Gastrocnemius medialis (tissue), 4 donors: ENCODE measurements at regions not wholly inside any gene's neighbourhood (a gene's known extent, or its start where the extent isn't known, plus 50 kb on each side); places are given as distances from the start of the nearest gene placed in this dataset.

Experiments used
- ATAC-seq, 2 donors: fragments of 150-250 bp; one replicate each; pipeline ENCODE4 v1.9.1; 2016
- DNase-seq, 2 donors: peaks; one replicate each; pipeline ENCODE4 v3.0.0-alpha.2; 2019
- H3K27ac ChIP-seq, 4 donors: fragments of 200-600 bp; sonication (generic); 1 replicate in 1 of 4; 2 replicates in 3 of 4; pipeline ENCODE4 v1.5.1; 2016 to 2018; ENCODE audit warnings: mild to moderate bottlenecking in 2 of 4, moderate library complexity in 1 of 4
- H3K27me3 ChIP-seq, 3 donors: fragments of 200-600 bp; sonication (generic) in 2 of 3; 1 replicate in 1 of 3; 2 replicates in 2 of 3; pipeline versions ENCODE4 v1.5.1 to v1.6.0; 2016 to 2019; ENCODE audit warnings: mild to moderate bottlenecking in 1 of 3, moderate library complexity in 1 of 3
- H3K36me3 ChIP-seq, 2 donors: fragments of 200-600 bp; sonication (generic) in 1 of 2; one replicate each; pipeline ENCODE4 v1.5.1; 2017 to 2018
- H3K4me1 ChIP-seq, 2 donors: fragments of 200-600 bp; sonication (generic) in 1 of 2; one replicate each; pipeline ENCODE4 v1.5.1; 2016 to 2017; ENCODE audit warnings: mild to moderate bottlenecking in 2 of 2
- H3K4me3 ChIP-seq, 4 donors: fragments of 200-600 bp; sonication (generic) in 3 of 4; 1 replicate in 1 of 4; 2 replicates in 3 of 4; pipeline ENCODE4 v1.5.1; 2016 to 2019; ENCODE audit warnings: mild to moderate bottlenecking in 2 of 4
- H3K9me3 ChIP-seq, 3 donors: fragments of 200-600 bp; sonication (generic) in 2 of 3; 1 replicate in 1 of 3; 2 replicates in 2 of 3; pipeline ENCODE4 v1.5.1; 2016 to 2019
- CTCF ChIP-seq, 5 experiments: fragments of 450-650 bp in 3 of 5; fragments of 200-600 bp in 2 of 5; sonication (generic) in 2 of 5; IDR thresholded peaks in 4 of 5; conservative IDR thresholded peaks in 1 of 5; 1 replicate in 4 of 5; 2 replicates in 1 of 5; pipeline ENCODE4 v1.5.1; 2016 to 2019; ENCODE audit warnings: antibody characterized with exemption in 5 of 5, mild to moderate bottlenecking in 3 of 5, moderate library complexity in 3 of 5
- POLR2A ChIP-seq, 2 donors: fragments of 450-650 bp; IDR thresholded peaks; one replicate each; pipeline ENCODE4 v1.6.1; 2017; ENCODE audit warnings: antibody characterized with exemption in 2 of 2, mild to moderate bottlenecking in 2 of 2, moderate library complexity in 2 of 2
- in situ Hi-C, 4 donors: fragments of 200-750 bp; cut with MboI; loops; one replicate each; pipeline versions ENCODE4 v1.15.0 to v1.8.0; 2017; ENCODE audit warnings: low sequenced_read_pairs in 4 of 4
- intact Hi-C: fragments of 100-400 bp; cut with DNase I; formaldehyde crosslinking; loops from one replicate; pipeline ENCODE4 v1.15.1; 2023; ENCODE audit warnings: low total_unique reads

GRCh38 chr9:12889402-12890106 is 114.7 kb downstream of the LURAP1L start:
- Histone ChIP-seq H3K36me3 (no peaks in the 10 kb centered on the region), H3K4me1 (no peaks in the 10 kb centered on the region), H3K9me3 (no peaks in the 10 kb centered on the region), H3K27me3 (no peaks in the 10 kb centered on the region), H3K4me3 (no peak overlapping the region), H3K27ac (no peak overlapping the region)
- intact Hi-C loops (no loop called here), in situ Hi-C loops (loop anchor here in 2 of 4 donors (5.0 to 10.0 kb wide), 2 partner anchors 165 to 167 kb away; no protein-coding TSS in a partner anchor)
- DNase-seq (peak in 1 of 2 donors; percentile 17), ATAC-seq (no peak)
- TF ChIP-seq CTCF (IDR thresholded peaks at IDR 0.05 in 4 of 5, conservative IDR thresholded peaks at IDR 0.05 in 1 of 5) (no peak), POLR2A (IDR thresholded peaks at IDR 0.05) (no peak)

GRCh38 chr9:12891588-12891987 is 116.8 kb downstream of the LURAP1L start:
- TF ChIP-seq POLR2A (IDR thresholded peaks at IDR 0.05) (no peak), CTCF (IDR thresholded peaks at IDR 0.05 in 4 of 5, conservative IDR thresholded peaks at IDR 0.05 in 1 of 5) (no peak)
- DNase-seq, result no peak
- Histone ChIP-seq H3K27ac (no peak overlapping the region), H3K27me3 (no peaks in the 10 kb centered on the region), H3K4me1 (no peaks in the 10 kb centered on the region), H3K9me3 (no peaks in the 10 kb centered on the region), H3K4me3 (no peak overlapping the region), H3K36me3 (no peaks in the 10 kb centered on the region)
- ATAC-seq, result no peak
- intact Hi-C loops (no loop called here), in situ Hi-C loops (no loop called here)

GRCh38 chr9:12903316-12903715 is 128.5 kb downstream of the LURAP1L start:
- H3K36me3 ChIP-seq, result no peaks in the 10 kb centered on the region
- no peaks in the 10 kb centered on the region for H3K27me3 ChIP-seq
- DNase-seq, result no peak
- H3K4me1 ChIP-seq, result no peaks in the 10 kb centered on the region
- H3K4me3 ChIP-seq, result no peak overlapping the region
- no peak for ATAC-seq
- no peaks in the 10 kb centered on the region for H3K9me3 ChIP-seq
- H3K27ac ChIP-seq, result no peak overlapping the region
- in situ Hi-C loops, result no loop called here
- TF ChIP-seq CTCF (IDR thresholded peaks at IDR 0.05 in 4 of 5, conservative IDR thresholded peaks at IDR 0.05 in 1 of 5), result no peak
- TF ChIP-seq POLR2A (IDR thresholded peaks at IDR 0.05), result no peak
- intact Hi-C loops, result no loop called here

GRCh38 chr9:12904261-12905000 is 129.6 kb downstream of the LURAP1L start:
- DNase-seq, result no peak
- Histone ChIP-seq H3K4me1 (no peaks in the 10 kb centered on the region), H3K27ac (no peak overlapping the region), H3K9me3 (no peaks in the 10 kb centered on the region), H3K4me3 (no peak overlapping the region), H3K27me3 (no peaks in the 10 kb centered on the region), H3K36me3 (no peaks in the 10 kb centered on the region)
- intact Hi-C loops (no loop called here), in situ Hi-C loops (no loop called here)
- no peak for TF ChIP-seq CTCF (IDR thresholded peaks at IDR 0.05 in 4 of 5, conservative IDR thresholded peaks at IDR 0.05 in 1 of 5)
- TF ChIP-seq POLR2A (IDR thresholded peaks at IDR 0.05), result no peak
- ATAC-seq, result no peak
